ENCODE measurements at regions not wholly inside any gene's neighbourhood (a gene's known extent, or its start where the extent isn't known, plus 50 kb on each side); places are given as distances from the start of the nearest gene placed in this dataset.

- no peaks in the 10 kb centered on the region for H3K79me2 ChIP-seq (ENCODE audit: control insufficient read depth, low read length)
- H3K4me2 ChIP-seq (ENCODE audit: low read length): no peak overlapping the region
- H3K4me3 ChIP-seq (ENCODE audit: low read length): no peak overlapping the region
- H3K27ac ChIP-seq (ENCODE audit: low read depth, low read length): no peak overlapping the region
- H4K20me1 ChIP-seq (ENCODE audit: control insufficient read depth, insufficient read depth, low read depth, low read length): no peaks in the 10 kb centered on the region
- no peaks in the 10 kb centered on the region for H3K4me1 ChIP-seq (ENCODE audit: control insufficient read depth, low read length)
- no peaks in the 10 kb centered on the region for H3K36me3 ChIP-seq (ENCODE audit: control insufficient read depth, low read length)
- no peaks in the 10 kb centered on the region for H3F3A ChIP-seq (ENCODE audit: control insufficient read depth, insufficient read depth)
- no peak for TF ChIP-seq EZH2phosphoT487 (IDR thresholded peaks at IDR 0.05; ENCODE audit: borderline replicate concordance, low read length)
- TF ChIP-seq, protein P1, sequence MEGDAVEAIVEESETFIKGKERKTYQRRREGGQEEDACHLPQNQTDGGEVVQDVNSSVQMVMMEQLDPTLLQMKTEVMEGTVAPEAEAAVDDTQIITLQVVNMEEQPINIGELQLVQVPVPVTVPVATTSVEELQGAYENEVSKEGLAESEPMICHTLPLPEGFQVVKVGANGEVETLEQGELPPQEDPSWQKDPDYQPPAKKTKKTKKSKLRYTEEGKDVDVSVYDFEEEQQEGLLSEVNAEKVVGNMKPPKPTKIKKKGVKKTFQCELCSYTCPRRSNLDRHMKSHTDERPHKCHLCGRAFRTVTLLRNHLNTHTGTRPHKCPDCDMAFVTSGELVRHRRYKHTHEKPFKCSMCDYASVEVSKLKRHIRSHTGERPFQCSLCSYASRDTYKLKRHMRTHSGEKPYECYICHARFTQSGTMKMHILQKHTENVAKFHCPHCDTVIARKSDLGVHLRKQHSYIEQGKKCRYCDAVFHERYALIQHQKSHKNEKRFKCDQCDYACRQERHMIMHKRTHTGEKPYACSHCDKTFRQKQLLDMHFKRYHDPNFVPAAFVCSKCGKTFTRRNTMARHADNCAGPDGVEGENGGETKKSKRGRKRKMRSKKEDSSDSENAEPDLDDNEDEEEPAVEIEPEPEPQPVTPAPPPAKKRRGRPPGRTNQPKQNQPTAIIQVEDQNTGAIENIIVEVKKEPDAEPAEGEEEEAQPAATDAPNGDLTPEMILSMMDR (IDR thresholded peaks at IDR 0.05; ENCODE audit: low read depth, low read length, poor library complexity, severe bottlenecking): no peak
- H3K9me3 ChIP-seq (ENCODE audit: control insufficient read depth, insufficient read depth, low read length): no peaks in the 10 kb centered on the region
- no peaks in the 10 kb centered on the region for H3K9me2 ChIP-seq (replicated peaks; ENCODE audit: control insufficient read depth, low read length)
- no peaks in the 10 kb centered on the region for H3K27me3 ChIP-seq (ENCODE audit: control insufficient read depth, low read length)
Measured at GRCh38 chr4:173821036-173821435, 291.0 kb upstream of the HAND2 start.

DNA sequence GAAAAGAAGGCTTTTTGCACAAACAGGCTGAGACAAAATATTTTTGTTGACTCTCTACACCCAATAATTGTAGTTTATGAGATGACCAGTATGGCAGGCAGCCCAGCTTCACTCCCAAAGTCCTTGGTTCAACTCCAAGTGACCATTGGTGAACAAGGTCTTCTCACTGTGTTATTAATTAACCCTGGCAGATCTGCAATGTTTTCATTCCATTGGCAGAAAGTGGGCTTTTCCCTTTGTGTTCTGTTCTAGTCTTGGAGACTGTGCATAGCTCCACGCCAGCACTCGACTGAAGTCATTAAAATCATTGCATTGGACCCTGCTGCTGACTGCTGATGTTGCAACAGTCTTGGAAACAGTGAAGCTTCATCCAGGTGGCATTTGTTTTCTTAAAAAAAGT, 277.3 kb upstream of the HAND2 start:
- Histone ChIP-seq H3K4me2 (ENCODE audit: low read length) (no peak overlapping the region), H3K27ac (ENCODE audit: low read depth, low read length) (no peak overlapping the region), H3K9me3 (ENCODE audit: control insufficient read depth, insufficient read depth, low read length) (no peaks in the 10 kb centered on the region), H3K4me1 (ENCODE audit: control insufficient read depth, low read length) (no peaks in the 10 kb centered on the region), H3K9me2 (replicated peaks; ENCODE audit: control insufficient read depth, low read length) (no peaks in the 10 kb centered on the region), H3K79me2 (ENCODE audit: control insufficient read depth, low read length) (no peaks in the 10 kb centered on the region), H3K27me3 (ENCODE audit: control insufficient read depth, low read length) (no peaks in the 10 kb centered on the region), H3F3A (ENCODE audit: control insufficient read depth, insufficient read depth) (no peaks in the 10 kb centered on the region), H4K20me1 (ENCODE audit: control insufficient read depth, insufficient read depth, low read depth, low read length) (no peaks in the 10 kb centered on the region), H3K4me3 (ENCODE audit: low read length) (no peak overlapping the region), H3K36me3 (ENCODE audit: control insufficient read depth, low read length) (no peaks in the 10 kb centered on the region)
- no peak for TF ChIP-seq EZH2phosphoT487 (IDR thresholded peaks at IDR 0.05; ENCODE audit: borderline replicate concordance, low read length)
- TF ChIP-seq, protein P1 (IDR thresholded peaks at IDR 0.05; ENCODE audit: low read depth, low read length, poor library complexity, severe bottlenecking): no peak

DNA sequence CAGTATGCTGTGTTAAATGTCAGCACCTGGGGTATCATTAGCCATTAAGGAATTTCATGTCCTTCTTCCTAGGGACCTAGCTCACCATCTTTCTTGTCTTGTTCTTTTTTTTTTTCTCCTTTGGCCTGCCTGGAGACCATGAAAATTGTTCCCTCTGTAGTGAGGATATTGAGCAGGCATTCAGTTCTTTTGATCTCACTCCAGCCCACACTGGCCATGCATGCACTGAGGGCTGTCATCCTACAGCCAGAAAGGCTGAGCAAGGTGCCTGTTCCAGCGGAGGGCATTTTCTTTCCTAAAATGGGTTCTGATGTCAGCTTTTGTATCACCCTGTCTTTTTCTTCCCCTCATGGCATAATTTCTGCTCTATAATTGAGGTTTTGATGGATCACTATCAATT, 275.9 kb upstream of the HAND2 start:
- H3K27ac ChIP-seq (ENCODE audit: low read depth, low read length): no peak overlapping the region
- TF ChIP-seq EZH2phosphoT487 (IDR thresholded peaks at IDR 0.05; ENCODE audit: borderline replicate concordance, low read length): no peak
- TF ChIP-seq, protein P1 (IDR thresholded peaks at IDR 0.05; ENCODE audit: low read depth, low read length, poor library complexity, severe bottlenecking): no peak
- H3K36me3 ChIP-seq (ENCODE audit: control insufficient read depth, low read length): no peaks in the 10 kb centered on the region
- H3K4me2 ChIP-seq (ENCODE audit: low read length): no peak overlapping the region
- H4K20me1 ChIP-seq (ENCODE audit: control insufficient read depth, insufficient read depth, low read depth, low read length): no peaks in the 10 kb centered on the region
- H3K4me3 ChIP-seq (ENCODE audit: low read length): no peak overlapping the region
- no peaks in the 10 kb centered on the region for H3K9me2 ChIP-seq (replicated peaks; ENCODE audit: control insufficient read depth, low read length)
- H3K9me3 ChIP-seq (ENCODE audit: control insufficient read depth, insufficient read depth, low read length): no peaks in the 10 kb centered on the region
- no peaks in the 10 kb centered on the region for H3K27me3 ChIP-seq (ENCODE audit: control insufficient read depth, low read length)
- no peaks in the 10 kb centered on the region for H3K4me1 ChIP-seq (ENCODE audit: control insufficient read depth, low read length)
- H3K79me2 ChIP-seq (ENCODE audit: control insufficient read depth, low read length): no peaks in the 10 kb centered on the region
- no peaks in the 10 kb centered on the region for H3F3A ChIP-seq (ENCODE audit: control insufficient read depth, insufficient read depth)

- H3K4me2 ChIP-seq (ENCODE audit: low read length): no peak overlapping the region
- H3K9me2 ChIP-seq (replicated peaks; ENCODE audit: control insufficient read depth, low read length): no peaks in the 10 kb centered on the region
- H4K20me1 ChIP-seq (ENCODE audit: control insufficient read depth, insufficient read depth, low read depth, low read length): no peaks in the 10 kb centered on the region
- TF ChIP-seq EZH2phosphoT487 (IDR thresholded peaks at IDR 0.05; ENCODE audit: borderline replicate concordance, low read length): no peak
- TF ChIP-seq, protein P1 (IDR thresholded peaks at IDR 0.05; ENCODE audit: low read depth, low read length, poor library complexity, severe bottlenecking): no peak
- H3K36me3 ChIP-seq (ENCODE audit: control insufficient read depth, low read length): no peaks in the 10 kb centered on the region
- no peaks in the 10 kb centered on the region for H3K27me3 ChIP-seq (ENCODE audit: control insufficient read depth, low read length)
- no peaks in the 10 kb centered on the region for H3K79me2 ChIP-seq (ENCODE audit: control insufficient read depth, low read length)
- H3K4me1 ChIP-seq (ENCODE audit: control insufficient read depth, low read length): no peaks in the 10 kb centered on the region
- H3K27ac ChIP-seq (ENCODE audit: low read depth, low read length): no peak overlapping the region
- H3K9me3 ChIP-seq (ENCODE audit: control insufficient read depth, insufficient read depth, low read length): no peaks in the 10 kb centered on the region
- H3K4me3 ChIP-seq (ENCODE audit: low read length): no peak overlapping the region
- no peaks in the 10 kb centered on the region for H3F3A ChIP-seq (ENCODE audit: control insufficient read depth, insufficient read depth)
Measured at GRCh38 chr4:173802662-173803022, 272.6 kb upstream of the HAND2 start.
